Fibroblast of lung (primary cell): ENCODE measurements at regions not wholly inside any gene's neighbourhood (a gene's known extent, or its start where the extent isn't known, plus 50 kb on each side); places are given as distances from the start of the nearest gene placed in this dataset.

ENCODE experiments used
- DNase-seq, 2 donors: peaks; one replicate each; pipeline versions ENCODE4 v3.0.0 to v3.0.0-alpha.2; 2010; ENCODE audit warnings: low read depth in 2 of 2
- H2AFZ ChIP-seq: 2 replicates; pipeline ENCODE4 v1.5.1; 2012; ENCODE audit warnings: low read length, control low read depth, inconsistent platforms
- H3K27ac ChIP-seq: 2 replicates; pipeline ENCODE4 v1.5.1; 2011; ENCODE audit warnings: low read length, control low read depth; ENCODE audit not compliant: insufficient read depth
- H3K27me3 ChIP-seq: 2 replicates; pipeline ENCODE4 v1.5.1; 2011; ENCODE audit warnings: mild to moderate bottlenecking, low read length; ENCODE audit not compliant: control insufficient read depth, insufficient read depth
- H3K36me3 ChIP-seq: 2 replicates; pipeline ENCODE4 v1.5.1; 2011; ENCODE audit warnings: low read length; ENCODE audit not compliant: control insufficient read depth, insufficient read depth
- H3K4me1 ChIP-seq: 2 replicates; pipeline ENCODE4 v1.5.1; 2011; ENCODE audit warnings: low read length; ENCODE audit not compliant: control insufficient read depth, insufficient read depth; ENCODE audit errors: extremely low read depth
- H3K4me2 ChIP-seq: 2 replicates; pipeline ENCODE4 v1.5.1; 2011; ENCODE audit warnings: low read length, control low read depth; ENCODE audit not compliant: insufficient read depth; ENCODE audit errors: extremely low read depth
- H3K4me3 ChIP-seq, 4 experiments: fragments of 200-600 bp in 1 of 4; sonication (generic) in 1 of 4; replicated peaks in 1 of 4; 2 replicates each; pipeline ENCODE4 v1.5.1; 2011 to 2016; ENCODE audit warnings: low read length in 4 of 4, low read depth in 3 of 4, mild to moderate bottlenecking in 3 of 4, control low read depth in 2 of 4, inconsistent platforms in 1 of 4, mixed read lengths in 1 of 4; ENCODE audit not compliant: insufficient read depth in 1 of 4; ENCODE audit errors: control extremely low read depth in 1 of 4
- H3K79me2 ChIP-seq: 2 replicates; pipeline ENCODE4 v1.5.1; 2012; ENCODE audit warnings: mild to moderate bottlenecking, low read length, inconsistent platforms; ENCODE audit not compliant: control insufficient read depth, insufficient read depth
- H3K9ac ChIP-seq: 2 replicates; pipeline ENCODE4 v1.5.1; 2011; ENCODE audit warnings: mild to moderate bottlenecking, low read length, control low read depth; ENCODE audit not compliant: insufficient read depth
- H3K9me3 ChIP-seq: 2 replicates; pipeline ENCODE4 v1.5.1; 2012; ENCODE audit warnings: low read depth, low read length; ENCODE audit not compliant: control insufficient read depth, insufficient read depth
- H4K20me1 ChIP-seq: 2 replicates; pipeline ENCODE4 v1.5.1; 2011; ENCODE audit warnings: low read length; ENCODE audit not compliant: control insufficient read depth, insufficient read depth; ENCODE audit errors: extremely low read depth
- EZH2 ChIP-seq: IDR thresholded peaks from 2 replicates; pipeline ENCODE4 v1.5.1; 2012; ENCODE audit warnings: low read length, control low read depth, mild to moderate bottlenecking; ENCODE audit errors: missing control alignments
- TF ChIP-seq, protein P1 (sequence below), 2 donors: IDR thresholded peaks in 1 of 2; conservative IDR thresholded peaks in 1 of 2; 1 replicate in 1 of 2; 2 replicates in 1 of 2; pipeline ENCODE4 v1.5.1; 2011 to 2012; ENCODE audit warnings: low read length in 2 of 2, control low read depth in 1 of 2, inconsistent platforms in 1 of 2, low read depth in 1 of 2, mild to moderate bottlenecking in 1 of 2

DNA sequence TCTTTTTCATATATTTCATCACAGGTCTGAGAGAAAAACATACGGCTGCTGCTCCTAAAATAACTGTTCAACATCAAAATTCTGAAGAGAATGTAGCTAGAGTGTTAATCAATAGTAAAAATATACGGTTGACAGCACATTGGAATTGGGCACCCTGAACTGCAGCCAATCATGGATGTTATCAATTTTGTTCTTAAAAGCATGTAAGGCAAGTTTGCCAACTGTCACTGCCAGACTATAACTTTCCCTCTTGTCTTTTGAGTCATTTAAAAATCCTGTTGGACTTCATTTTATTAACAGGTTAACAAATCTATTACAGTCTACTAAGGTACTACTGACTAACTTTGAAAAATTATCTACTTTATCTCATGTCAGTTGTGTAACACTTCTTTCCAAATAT lies 592.8 kb downstream of the HACE1 start:
- Histone ChIP-seq H2AFZ (no peak overlapping the region), H3K4me2 (no peak overlapping the region), H3K4me1 (no peaks in the 10 kb centered on the region), H3K27ac (no peak overlapping the region), H4K20me1 (no peaks in the 10 kb centered on the region), H3K9me3 (no peaks in the 10 kb centered on the region), H3K36me3 (no peaks in the 10 kb centered on the region), H3K79me2 (no peaks in the 10 kb centered on the region), H3K27me3 (no peaks in the 10 kb centered on the region), H3K9ac (no peak overlapping the region), H3K4me3 (no peak overlapping the region)
- no peak for DNase-seq
- TF ChIP-seq, protein P1, sequence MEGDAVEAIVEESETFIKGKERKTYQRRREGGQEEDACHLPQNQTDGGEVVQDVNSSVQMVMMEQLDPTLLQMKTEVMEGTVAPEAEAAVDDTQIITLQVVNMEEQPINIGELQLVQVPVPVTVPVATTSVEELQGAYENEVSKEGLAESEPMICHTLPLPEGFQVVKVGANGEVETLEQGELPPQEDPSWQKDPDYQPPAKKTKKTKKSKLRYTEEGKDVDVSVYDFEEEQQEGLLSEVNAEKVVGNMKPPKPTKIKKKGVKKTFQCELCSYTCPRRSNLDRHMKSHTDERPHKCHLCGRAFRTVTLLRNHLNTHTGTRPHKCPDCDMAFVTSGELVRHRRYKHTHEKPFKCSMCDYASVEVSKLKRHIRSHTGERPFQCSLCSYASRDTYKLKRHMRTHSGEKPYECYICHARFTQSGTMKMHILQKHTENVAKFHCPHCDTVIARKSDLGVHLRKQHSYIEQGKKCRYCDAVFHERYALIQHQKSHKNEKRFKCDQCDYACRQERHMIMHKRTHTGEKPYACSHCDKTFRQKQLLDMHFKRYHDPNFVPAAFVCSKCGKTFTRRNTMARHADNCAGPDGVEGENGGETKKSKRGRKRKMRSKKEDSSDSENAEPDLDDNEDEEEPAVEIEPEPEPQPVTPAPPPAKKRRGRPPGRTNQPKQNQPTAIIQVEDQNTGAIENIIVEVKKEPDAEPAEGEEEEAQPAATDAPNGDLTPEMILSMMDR (conservative IDR thresholded peaks at IDR 0.05 in 1 of 2, IDR thresholded peaks at IDR 0.05 in 1 of 2; ENCODE audit: low read depth in 1 of 2, low read length in 2 of 2) = no peak
- no peak for TF ChIP-seq EZH2

DNA sequence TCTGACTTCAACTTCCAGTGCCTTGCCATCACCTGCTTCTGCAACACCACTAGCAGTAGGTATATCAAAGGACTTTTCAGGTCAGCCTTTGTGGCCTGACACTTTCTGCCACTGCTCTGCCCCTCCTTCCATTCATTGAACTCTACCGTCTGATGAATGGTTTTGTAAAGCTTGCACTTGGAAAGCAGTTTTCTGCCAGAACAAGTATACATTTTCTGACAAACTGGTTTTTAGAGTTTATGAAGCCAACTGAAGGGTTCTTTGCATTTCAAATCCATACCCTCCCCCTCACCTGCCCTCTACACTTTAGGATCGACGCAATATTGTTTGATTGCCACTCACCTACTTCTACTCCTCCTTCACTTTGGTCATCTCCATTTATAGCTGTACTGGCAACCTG lies 603.1 kb downstream of the HACE1 start:
- no peak for DNase-seq
- H3K9ac ChIP-seq = no peak overlapping the region
- H2AFZ ChIP-seq = no peak overlapping the region
- H3K4me1 ChIP-seq = no peaks in the 10 kb centered on the region
- no peaks in the 10 kb centered on the region for H3K79me2 ChIP-seq
- H4K20me1 ChIP-seq = no peaks in the 10 kb centered on the region
- H3K27me3 ChIP-seq = no peaks in the 10 kb centered on the region
- TF ChIP-seq EZH2 = no peak
- TF ChIP-seq, protein P1 (conservative IDR thresholded peaks at IDR 0.05 in 1 of 2, IDR thresholded peaks at IDR 0.05 in 1 of 2; ENCODE audit: low read depth in 1 of 2, low read length in 2 of 2) = no peak
- H3K27ac ChIP-seq = no peak overlapping the region
- no peaks in the 10 kb centered on the region for H3K9me3 ChIP-seq
- no peaks in the 10 kb centered on the region for H3K36me3 ChIP-seq
- no peak overlapping the region for H3K4me3 ChIP-seq
- no peak overlapping the region for H3K4me2 ChIP-seq

DNA sequence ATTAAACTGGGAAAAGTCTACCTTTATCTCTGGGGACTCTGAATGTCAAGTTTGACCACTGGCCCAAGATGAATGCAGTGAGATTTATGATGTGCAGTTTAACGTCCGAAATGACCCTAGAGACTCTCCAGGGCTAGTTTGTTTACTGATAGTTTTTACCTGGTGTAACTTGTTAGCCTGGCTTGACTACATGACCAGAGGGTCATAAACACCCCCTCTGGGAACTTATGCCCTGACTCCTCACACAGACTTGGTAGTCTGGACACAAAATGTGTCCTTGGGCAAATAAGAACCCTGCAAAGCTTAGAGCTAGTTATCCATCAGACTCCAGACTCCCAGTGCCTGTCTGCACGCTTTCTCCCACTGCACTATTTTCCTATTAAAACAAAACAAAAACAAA lies 606.5 kb downstream of the HACE1 start:
- no peak for DNase-seq
- TF ChIP-seq, protein P1 (conservative IDR thresholded peaks at IDR 0.05 in 1 of 2, IDR thresholded peaks at IDR 0.05 in 1 of 2; ENCODE audit: low read depth in 1 of 2, low read length in 2 of 2) = no peak
- no peak for TF ChIP-seq EZH2
- H3K27ac ChIP-seq = no peak overlapping the region
- no peaks in the 10 kb centered on the region for H3K79me2 ChIP-seq
- no peaks in the 10 kb centered on the region for H3K36me3 ChIP-seq
- H3K27me3 ChIP-seq = no peaks in the 10 kb centered on the region
- H4K20me1 ChIP-seq = no peaks in the 10 kb centered on the region
- no peak overlapping the region for H2AFZ ChIP-seq
- no peak overlapping the region for H3K4me2 ChIP-seq
- H3K9ac ChIP-seq = no peak overlapping the region
- H3K9me3 ChIP-seq = no peaks in the 10 kb centered on the region
- no peaks in the 10 kb centered on the region for H3K4me1 ChIP-seq
- H3K4me3 ChIP-seq = no peak overlapping the region
